Endothelial cell (in vitro differentiated cells): ENCODE measurements at regions not wholly inside any gene's neighbourhood (a gene's known extent, or its start where the extent isn't known, plus 50 kb on each side); places are given as distances from the start of the nearest gene placed in this dataset.

Source experiments
- DNase-seq: peaks from one replicate; pipeline ENCODE4 v3.0.0; 2021; ENCODE audit warnings: low spot score
- H3K27ac Mint-ChIP-seq: one replicate; pipeline ENCODE4 v1.8.0; 2021; ENCODE audit warnings: mixed read lengths, inconsistent platforms; ENCODE audit not compliant: unreplicated experiment
- H3K27me3 Mint-ChIP-seq: one replicate; pipeline ENCODE4 v1.8.0; 2021; ENCODE audit warnings: mild to moderate bottlenecking, moderate library complexity, mixed read lengths, inconsistent platforms; ENCODE audit not compliant: unreplicated experiment
- H3K36me3 Mint-ChIP-seq: one replicate; pipeline ENCODE4 v1.8.0; 2021; ENCODE audit warnings: mild to moderate bottlenecking, low read depth, mixed read lengths, inconsistent platforms; ENCODE audit not compliant: unreplicated experiment
- H3K4me1 Mint-ChIP-seq: one replicate; pipeline ENCODE4 v1.8.0; 2021; ENCODE audit warnings: mild to moderate bottlenecking, mixed read lengths, inconsistent platforms; ENCODE audit not compliant: unreplicated experiment
- H3K4me3 Mint-ChIP-seq: one replicate; pipeline ENCODE4 v1.8.0; 2021; ENCODE audit warnings: mild to moderate bottlenecking, mixed read lengths, inconsistent platforms; ENCODE audit not compliant: unreplicated experiment
- H3K9me3 Mint-ChIP-seq: one replicate; pipeline ENCODE4 v1.8.0; 2021; ENCODE audit warnings: mixed read lengths, inconsistent platforms; ENCODE audit not compliant: unreplicated experiment
- CTCF ChIP-seq: fragments of 200-600 bp; sonication (generic); IDR thresholded peaks from one replicate; pipeline ENCODE4 v1.5.0; 2021; ENCODE audit warnings: antibody characterized with exemption; ENCODE audit not compliant: unreplicated experiment

- Mint-ChIP-seq H3K4me3 (no peak overlapping the region), H3K4me1 (no peaks in the 10 kb centered on the region), H3K36me3 (no peaks in the 10 kb centered on the region), H3K27me3 (peaks cover 15% of the 10 kb centered on the region), H3K9me3 (no peaks in the 10 kb centered on the region), H3K27ac (peak overlapping the region; percentile 16)
- DNase-seq = no peak
- TF ChIP-seq CTCF = no peak
These were observed 94.1 kb downstream of the YTHDF1 start for GRCh38 chr20:63121749-63122405.

- no peak for DNase-seq
These were observed 94.7 kb downstream of the YTHDF1 start for GRCh38 chr20:63121246-63121645.

GRCh38 chr20:63120808-63121090, 95.2 kb downstream of the YTHDF1 start:
- Mint-ChIP-seq H3K9me3 (no peaks in the 10 kb centered on the region), H3K27ac (no peak overlapping the region), H3K36me3 (no peaks in the 10 kb centered on the region), H3K4me1 (no peaks in the 10 kb centered on the region), H3K27me3 (peaks cover 17% of the 10 kb centered on the region), H3K4me3 (no peak overlapping the region)
- TF ChIP-seq CTCF = no peak
- DNase-seq = no peak

More at GRCh38 chr20:63121246-63121645, 94.7 kb downstream of the YTHDF1 start:
- H3K9me3 Mint-ChIP-seq = no peaks in the 10 kb centered on the region
- no peak for TF ChIP-seq CTCF
- H3K27ac Mint-ChIP-seq = no peak overlapping the region
- H3K36me3 Mint-ChIP-seq = no peaks in the 10 kb centered on the region
- no peaks in the 10 kb centered on the region for H3K4me1 Mint-ChIP-seq
- H3K4me3 Mint-ChIP-seq = no peak overlapping the region
- H3K27me3 Mint-ChIP-seq = peaks cover 12% of the 10 kb centered on the region

GRCh38 chr20:63119963-63120807, 95.7 kb downstream of the YTHDF1 start:
- no peaks in the 10 kb centered on the region for H3K4me1 Mint-ChIP-seq
- TF ChIP-seq CTCF = no peak
- DNase-seq = no peak
- H3K4me3 Mint-ChIP-seq = no peak overlapping the region
- no peaks in the 10 kb centered on the region for H3K36me3 Mint-ChIP-seq
- H3K27me3 Mint-ChIP-seq = peaks cover 17% of the 10 kb centered on the region
- H3K9me3 Mint-ChIP-seq = no peaks in the 10 kb centered on the region
- H3K27ac Mint-ChIP-seq = no peak overlapping the region
